ENCODE measurements at regions not wholly inside any gene's neighbourhood (a gene's known extent, or its start where the extent isn't known, plus 50 kb on each side); places are given as distances from the start of the nearest gene placed in this dataset.

GRCh38 chr5:109945723-109946480 is 256.2 kb downstream of the MAN2A1 start:
- no peak for DNase-seq

GRCh38 chr5:109946610-109947009 is 256.9 kb downstream of the MAN2A1 start:
- no peak for DNase-seq

- DNase-seq, result no peak
These were observed 257.9 kb downstream of the MAN2A1 start for GRCh38 chr5:109947667-109948066.

GRCh38 chr5:109950634-109951033 is 260.9 kb downstream of the MAN2A1 start:
- DNase-seq, result no peak

- no peak for DNase-seq
These were observed 261.6 kb downstream of the MAN2A1 start for GRCh38 chr5:109951348-109951747.

GRCh38 chr5:109951758-109952157 is 262.0 kb downstream of the MAN2A1 start:
- DNase-seq, result no peak

- no peak for DNase-seq
These were observed 264.0 kb downstream of the MAN2A1 start for GRCh38 chr5:109953761-109954160.

GRCh38 chr5:109956884-109957283 is 267.2 kb downstream of the MAN2A1 start:
- DNase-seq, result no peak

- DNase-seq, result no peak
These were observed 268.4 kb downstream of the MAN2A1 start for GRCh38 chr5:109958082-109958481.

GRCh38 chr5:109959652-109960051 is 269.9 kb downstream of the MAN2A1 start:
- DNase-seq, result no peak

- no peak for DNase-seq
These were observed 272.0 kb downstream of the MAN2A1 start for GRCh38 chr5:109961751-109962150.

GRCh38 chr5:109962882-109963603 is 273.3 kb downstream of the MAN2A1 start:
- no peak for DNase-seq

- DNase-seq, result no peak
These were observed 274.4 kb downstream of the MAN2A1 start for GRCh38 chr5:109964136-109964535.

- DNase-seq, result no peak
These were observed 275.9 kb downstream of the MAN2A1 start for GRCh38 chr5:109965634-109966033.

GRCh38 chr5:109971968-109972367 is 282.2 kb downstream of the MAN2A1 start:
- no peak for DNase-seq

GRCh38 chr5:109981979-109982378 is 292.3 kb downstream of the MAN2A1 start:
- no peak for DNase-seq

- peak; percentile 26 for DNase-seq
These were observed 293.3 kb downstream of the MAN2A1 start for GRCh38 chr5:109982966-109983534.

GRCh38 chr5:109986726-109987125 is 297.0 kb downstream of the MAN2A1 start:
- DNase-seq, result no peak

- DNase-seq, result peak; percentile 64
These were observed 297.6 kb downstream of the MAN2A1 start for GRCh38 chr5:109987355-109987754.

- no peak for DNase-seq
These were observed 298.2 kb downstream of the MAN2A1 start for GRCh38 chr5:109987970-109988369.

- no peak for DNase-seq
These were observed 299.4 kb downstream of the MAN2A1 start for GRCh38 chr5:109989161-109989560.

- no peak for DNase-seq
These were observed 300.4 kb downstream of the MAN2A1 start for GRCh38 chr5:109989994-109990722.

- DNase-seq, result no peak
These were observed 301.1 kb downstream of the MAN2A1 start for GRCh38 chr5:109990723-109991359.

Measured in fibroblast of skin of scalp (primary cell).